RWPE2 (cell line): ENCODE measurements at regions not wholly inside any gene's neighbourhood (a gene's known extent, or its start where the extent isn't known, plus 50 kb on each side); places are given as distances from the start of the nearest gene placed in this dataset.
"Not testable (repeated sequence)": the region's sequence is repeated elsewhere in the genome, so short reads cannot be mapped to it uniquely, and the experiment has no call there.

ENCODE experiments used
- ATAC-seq: fragments of 200-7000 bp; cut with Tn5 transposase; 3 replicates; pipeline ENCODE4 v1.9.1; 2021; ENCODE audit warnings: low read depth
- DNase-seq: peaks from one replicate; pipeline ENCODE4 v3.0.0-alpha.2; 2020; ENCODE audit warnings: low spot score
- H3K27ac ChIP-seq: fragments of 450-650 bp; 2 replicates; pipeline ENCODE4 v1.5.1; 2017; ENCODE audit warnings: mild to moderate bottlenecking; ENCODE audit not compliant: poor library complexity, severe bottlenecking
- H3K27me3 ChIP-seq: fragments of 250-450 bp; sonication (Bioruptor Pico); 2 replicates; pipeline ENCODE4 v1.5.1; 2021; ENCODE audit warnings: mild to moderate bottlenecking, moderate library complexity; ENCODE audit not compliant: insufficient read depth, poor library complexity, severe bottlenecking
- H3K36me3 ChIP-seq: fragments of 250-450 bp; sonication (Bioruptor Pico); 2 replicates; pipeline ENCODE4 v1.5.1; 2020; ENCODE audit warnings: low read depth, mild to moderate bottlenecking, moderate library complexity
- H3K4me1 ChIP-seq: fragments of 250-450 bp; sonication (Bioruptor Pico); 2 replicates; pipeline ENCODE4 v1.5.1; 2021; ENCODE audit warnings: mild to moderate bottlenecking, moderate library complexity; ENCODE audit not compliant: insufficient read depth, poor library complexity, severe bottlenecking
- H3K4me3 ChIP-seq: fragments of 250-450 bp; sonication (Bioruptor Pico); 2 replicates; pipeline ENCODE4 v1.5.1; 2021; ENCODE audit warnings: mild to moderate bottlenecking, moderate library complexity; ENCODE audit not compliant: severe bottlenecking
- H3K9me3 ChIP-seq: fragments of 250-450 bp; sonication (Bioruptor Pico); 2 replicates; pipeline ENCODE4 v1.5.1; 2021; ENCODE audit warnings: mild to moderate bottlenecking, moderate library complexity; ENCODE audit not compliant: severe bottlenecking
- TF ChIP-seq, protein P1 (sequence below): fragments of 450-650 bp; IDR thresholded peaks from one replicate; pipeline ENCODE4 v1.5.1; 2017; ENCODE audit warnings: mild to moderate bottlenecking, moderate library complexity; ENCODE audit not compliant: poor library complexity, severe bottlenecking

DNA sequence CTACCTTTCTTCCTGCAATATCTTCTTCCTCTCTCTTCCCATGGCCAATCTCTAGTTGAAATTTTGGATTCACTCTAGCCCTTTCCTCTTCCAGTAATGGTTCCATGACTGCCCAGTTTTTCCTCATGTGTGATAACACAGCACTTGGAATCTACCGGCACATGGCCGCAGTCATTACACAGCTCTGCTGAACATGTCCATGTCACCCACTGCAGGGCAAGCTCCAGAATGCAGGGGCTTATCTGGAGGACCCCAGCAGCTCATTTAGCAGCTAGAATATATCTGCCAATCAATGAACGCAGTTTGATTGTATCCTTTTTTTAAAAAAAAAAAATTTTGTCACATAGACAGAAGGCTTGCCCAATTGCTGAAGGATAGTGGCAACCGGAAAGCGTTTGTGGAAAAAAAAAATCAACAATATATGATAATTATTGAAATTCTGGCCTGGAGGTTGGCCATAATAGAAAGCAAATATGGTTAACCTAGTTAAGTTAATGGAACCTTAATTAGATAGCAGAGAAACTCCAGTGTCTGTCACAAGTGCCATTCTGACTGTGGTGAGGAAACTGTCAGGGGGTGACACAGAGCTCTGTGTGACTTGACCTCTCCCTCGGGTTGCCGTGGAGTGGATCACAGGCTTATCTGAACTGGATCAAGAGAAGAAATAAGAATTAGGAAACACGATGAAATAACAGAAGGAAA, 426.7 kb downstream of the LIG4 start:
- Histone ChIP-seq H3K27me3 (peaks cover 4% of the 10 kb centered on the region), H3K36me3 (no peaks in the 10 kb centered on the region), H3K9me3 (no peaks in the 10 kb centered on the region), H3K4me3 (no peak overlapping the region), H3K4me1 (no peaks in the 10 kb centered on the region), H3K27ac (no peak overlapping the region)
- no peak for ATAC-seq
- no peak for DNase-seq
- TF ChIP-seq, protein P1, sequence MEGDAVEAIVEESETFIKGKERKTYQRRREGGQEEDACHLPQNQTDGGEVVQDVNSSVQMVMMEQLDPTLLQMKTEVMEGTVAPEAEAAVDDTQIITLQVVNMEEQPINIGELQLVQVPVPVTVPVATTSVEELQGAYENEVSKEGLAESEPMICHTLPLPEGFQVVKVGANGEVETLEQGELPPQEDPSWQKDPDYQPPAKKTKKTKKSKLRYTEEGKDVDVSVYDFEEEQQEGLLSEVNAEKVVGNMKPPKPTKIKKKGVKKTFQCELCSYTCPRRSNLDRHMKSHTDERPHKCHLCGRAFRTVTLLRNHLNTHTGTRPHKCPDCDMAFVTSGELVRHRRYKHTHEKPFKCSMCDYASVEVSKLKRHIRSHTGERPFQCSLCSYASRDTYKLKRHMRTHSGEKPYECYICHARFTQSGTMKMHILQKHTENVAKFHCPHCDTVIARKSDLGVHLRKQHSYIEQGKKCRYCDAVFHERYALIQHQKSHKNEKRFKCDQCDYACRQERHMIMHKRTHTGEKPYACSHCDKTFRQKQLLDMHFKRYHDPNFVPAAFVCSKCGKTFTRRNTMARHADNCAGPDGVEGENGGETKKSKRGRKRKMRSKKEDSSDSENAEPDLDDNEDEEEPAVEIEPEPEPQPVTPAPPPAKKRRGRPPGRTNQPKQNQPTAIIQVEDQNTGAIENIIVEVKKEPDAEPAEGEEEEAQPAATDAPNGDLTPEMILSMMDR, result no peak

DNA sequence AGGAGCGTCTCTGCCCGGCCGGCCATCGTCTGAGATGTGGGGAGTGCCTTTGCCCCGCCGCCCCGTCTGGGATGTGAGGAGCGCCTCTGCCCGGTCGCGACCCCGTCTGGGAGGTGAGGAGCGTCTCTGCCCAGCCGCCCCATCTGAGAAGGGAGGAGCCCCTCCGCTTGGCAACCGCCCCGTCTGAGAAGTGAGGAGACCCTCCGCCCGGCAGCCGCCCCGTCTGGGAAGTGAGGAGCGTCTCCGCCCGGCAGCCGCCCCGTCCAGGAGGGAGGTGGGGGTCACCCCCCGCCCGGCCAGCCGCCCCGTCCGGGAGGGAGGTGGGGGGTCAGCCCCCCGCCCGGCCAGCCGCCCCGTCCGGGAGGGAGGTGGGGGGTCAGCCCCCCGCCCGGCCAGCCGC, 432.7 kb downstream of the LIG4 start:
- not testable (repeated sequence) for H3K27me3 ChIP-seq, H3K4me1 ChIP-seq, ATAC-seq, H3K4me3 ChIP-seq, H3K36me3 ChIP-seq, H3K9me3 ChIP-seq, H3K27ac ChIP-seq, DNase-seq

DNA sequence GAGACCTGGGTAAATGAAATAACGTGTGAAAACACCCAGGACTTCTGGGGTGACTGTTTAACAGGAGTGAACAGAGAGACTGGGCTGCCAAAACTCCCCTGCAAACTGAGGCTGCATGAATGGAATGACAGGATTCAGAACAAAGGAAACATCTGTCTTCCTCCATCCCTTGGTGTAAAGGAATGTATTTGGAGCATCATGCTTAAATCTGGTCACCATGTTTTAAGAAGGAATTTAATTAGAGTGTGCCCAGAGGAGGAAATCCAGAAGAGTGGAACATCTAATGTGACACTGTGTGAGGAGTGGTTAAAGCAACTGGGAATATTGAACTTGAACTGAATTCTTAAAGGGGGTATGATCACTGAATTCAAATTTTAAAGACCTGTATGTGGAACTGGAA, 437.2 kb downstream of the LIG4 start:
- Histone ChIP-seq H3K4me3 (no peak overlapping the region), H3K9me3 (no peaks in the 10 kb centered on the region), H3K4me1 (no peaks in the 10 kb centered on the region), H3K27me3 (no peaks in the 10 kb centered on the region), H3K36me3 (no peaks in the 10 kb centered on the region), H3K27ac (no peak overlapping the region)
- TF ChIP-seq, protein P1, result no peak
- ATAC-seq (no peak), DNase-seq (no peak)

DNA sequence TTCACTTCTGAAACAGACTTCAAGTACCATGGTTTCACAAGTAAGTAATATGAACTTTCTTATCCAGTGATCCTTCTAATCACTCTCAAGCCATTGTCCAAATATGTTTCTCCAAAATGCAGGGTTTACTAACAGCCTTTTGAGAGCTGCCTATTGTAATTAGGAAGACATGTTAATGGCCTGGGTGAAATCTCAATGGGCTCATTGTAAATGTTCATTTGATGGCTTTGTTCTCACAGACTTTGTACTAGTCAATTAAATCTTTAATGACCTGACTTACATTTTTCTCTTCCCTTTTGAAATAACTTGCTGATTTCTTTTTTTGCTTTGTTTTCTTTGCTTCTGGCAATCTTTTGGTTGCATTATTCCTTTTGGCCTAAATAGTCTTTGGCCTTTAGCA, 444.8 kb downstream of the LIG4 start:
- Histone ChIP-seq H3K4me3 (no peak overlapping the region), H3K9me3 (no peaks in the 10 kb centered on the region), H3K27ac (no peak overlapping the region), H3K27me3 (no peaks in the 10 kb centered on the region), H3K36me3 (no peaks in the 10 kb centered on the region), H3K4me1 (no peaks in the 10 kb centered on the region)
- TF ChIP-seq, protein P1, result no peak
- DNase-seq (no peak), ATAC-seq (no peak)

DNA sequence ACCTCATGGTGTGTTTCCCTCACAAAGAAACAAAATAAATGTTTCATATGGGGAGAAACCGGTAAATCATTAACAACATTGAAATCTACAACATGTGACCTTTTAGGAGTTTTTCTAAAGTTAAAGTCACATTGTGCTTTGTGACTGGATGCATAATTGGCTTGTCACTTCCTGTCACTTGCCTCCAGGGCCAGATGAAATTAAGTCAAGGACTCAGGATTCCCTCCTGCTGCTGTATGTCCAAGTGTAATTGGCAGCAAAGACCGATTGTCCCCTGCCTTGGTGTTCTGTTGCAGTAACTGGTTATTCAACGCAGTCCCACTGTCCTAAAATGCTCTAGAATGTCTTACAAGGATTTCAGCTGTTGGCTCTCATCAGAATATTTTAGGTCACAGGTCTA, 448.2 kb downstream of the LIG4 start:
- H3K36me3 ChIP-seq, result no peaks in the 10 kb centered on the region
- H3K27ac ChIP-seq, result no peak overlapping the region

More for the DNA sequence above, 448.2 kb downstream of the LIG4 start:
- no peaks in the 10 kb centered on the region for H3K9me3 ChIP-seq
- no peaks in the 10 kb centered on the region for H3K27me3 ChIP-seq
- DNase-seq (no peak), ATAC-seq (no peak)
- no peaks in the 10 kb centered on the region for H3K4me1 ChIP-seq
- H3K4me3 ChIP-seq, result no peak overlapping the region
- TF ChIP-seq, protein P1, result no peak
